Osteoblast (primary cell): ENCODE measurements at regions not wholly inside any gene's neighbourhood (a gene's known extent, or its start where the extent isn't known, plus 50 kb on each side); places are given as distances from the start of the nearest gene placed in this dataset.

Source experiments
- DNase-seq: peaks from one replicate; pipeline ENCODE4 v3.0.0; 2011; ENCODE audit warnings: low spot score, mixed read lengths; ENCODE audit not compliant: insufficient read length; ENCODE audit errors: missing footprints
- H2AFZ ChIP-seq: 2 replicates; pipeline ENCODE4 v1.6.0; 2011; ENCODE audit warnings: mild to moderate bottlenecking, low read length
- H3K27ac ChIP-seq: 2 replicates; pipeline ENCODE4 v1.5.1; 2011; ENCODE audit warnings: mild to moderate bottlenecking, low read depth, low read length, moderate library complexity
- H3K27me3 ChIP-seq: 2 replicates; pipeline ENCODE4 v1.6.0; 2012; ENCODE audit warnings: mild to moderate bottlenecking, control low read depth, inconsistent platforms, low read length, moderate library complexity; ENCODE audit not compliant: insufficient read depth
- H3K36me3 ChIP-seq: 2 replicates; pipeline ENCODE4 v1.5.1; 2011; ENCODE audit warnings: mild to moderate bottlenecking, low read length, control low read depth, moderate library complexity; ENCODE audit not compliant: insufficient read depth
- H3K4me1 ChIP-seq: 2 replicates; pipeline ENCODE4 v1.5.1; 2011; ENCODE audit warnings: mild to moderate bottlenecking, low read length, control low read depth, moderate library complexity; ENCODE audit not compliant: insufficient read depth
- H3K4me2 ChIP-seq: 2 replicates; pipeline ENCODE4 v1.6.0; 2011; ENCODE audit warnings: mild to moderate bottlenecking, low read length; ENCODE audit not compliant: insufficient read depth
- H3K4me3 ChIP-seq: fragments of 200-600 bp; sonication (generic); 3 replicates; pipeline ENCODE4 v1.5.1; 2012; ENCODE audit warnings: mild to moderate bottlenecking, low read length, inconsistent platforms; ENCODE audit not compliant: insufficient read depth
- H3K79me2 ChIP-seq: 2 replicates; pipeline ENCODE4 v1.6.0; 2012; ENCODE audit warnings: mild to moderate bottlenecking, low read length, control low read depth, inconsistent platforms; ENCODE audit not compliant: insufficient read depth
- H3K9me3 ChIP-seq: 2 replicates; pipeline ENCODE4 v1.5.1; 2011; ENCODE audit warnings: low read depth, low read length, control low read depth
- H4K20me1 ChIP-seq: 2 replicates; pipeline ENCODE4 v1.6.0; 2012; ENCODE audit warnings: mild to moderate bottlenecking, low read length, control low read depth; ENCODE audit not compliant: insufficient read depth
- CTCF ChIP-seq: IDR thresholded peaks from 2 replicates; pipeline ENCODE4 v1.5.1; 2011; ENCODE audit warnings: mild to moderate bottlenecking, low read depth, low read length, moderate library complexity; ENCODE audit errors: extremely low read depth

- Histone ChIP-seq H4K20me1 (no peaks in the 10 kb centered on the region), H3K27me3 (no peaks in the 10 kb centered on the region), H3K4me3 (no peak overlapping the region), H3K4me1 (no peaks in the 10 kb centered on the region), H3K4me2 (no peak overlapping the region), H3K9me3 (no peaks in the 10 kb centered on the region), H2AFZ (no peak overlapping the region), H3K36me3 (no peaks in the 10 kb centered on the region), H3K79me2 (no peaks in the 10 kb centered on the region), H3K27ac (no peak overlapping the region)
- no peak for DNase-seq
- no peak for TF ChIP-seq CTCF
Measured at GRCh38 chr3:139729300-139729699, 51.5 kb upstream of the NMNAT3 start.

- Histone ChIP-seq H3K27me3 (no peaks in the 10 kb centered on the region), H2AFZ (no peak overlapping the region), H3K9me3 (no peaks in the 10 kb centered on the region), H3K36me3 (no peaks in the 10 kb centered on the region), H3K4me1 (no peaks in the 10 kb centered on the region), H3K4me2 (no peak overlapping the region), H4K20me1 (no peaks in the 10 kb centered on the region), H3K4me3 (no peak overlapping the region), H3K79me2 (no peaks in the 10 kb centered on the region), H3K27ac (no peak overlapping the region)
- no peak for TF ChIP-seq CTCF
- DNase-seq = no peak
Measured at GRCh38 chr3:139728414-139728813, 50.6 kb upstream of the NMNAT3 start.
